ENCODE measurements at regions not wholly inside any gene's neighbourhood (a gene's known extent, or its start where the extent isn't known, plus 50 kb on each side); places are given as distances from the start of the nearest gene placed in this dataset.

GRCh38 chr3:5063724-5064123 is 58.4 kb upstream of the ARL8B start:
- no peak overlapping the region for H2AFZ ChIP-seq (ENCODE audit: low read length)
- CTCF ChIA-PET (ENCODE audit: partially characterized antibody) = interaction anchor here (0.9 to 2.0 kb wide), 5 partner anchors 9 to 352 kb away, joined by 3 to 6 read pairs (median 3); no protein-coding TSS in a partner anchor
- no peak overlapping the region for H2BK5ac ChIP-seq (ENCODE audit: low read depth, low read length)
- H3K4me2 ChIP-seq (ENCODE audit: insufficient read depth in 1 of 2, low read depth in 2 of 2, low read length in 2 of 2) = no peak overlapping the region
- H3K4me1 ChIP-seq (replicated peaks in 1 of 4; ENCODE audit: control insufficient read depth in 3 of 4, insufficient read depth in 4 of 4, low read length in 3 of 4) = no peaks in the 10 kb centered on the region
- H3K27me3 ChIP-seq (replicated peaks in 1 of 4; ENCODE audit: control insufficient read depth in 3 of 4, extremely low read depth in 1 of 4, insufficient read depth in 3 of 4, low read length in 3 of 4) = no peaks in the 10 kb centered on the region; a peak in 1 of 7 replicates
- H3K79me2 ChIP-seq (ENCODE audit: control insufficient read depth in 1 of 2, insufficient read depth in 2 of 2, low read length in 2 of 2) = no peaks in the 10 kb centered on the region
- H2BK15ac ChIP-seq (ENCODE audit: low read length) = no peak overlapping the region
- WGBS, 2 experiments (ENCODE audit: extremely low coverage in 1 of 2, insufficient coverage in 1 of 2, insufficient read length in 1 of 2, insufficient replicate concordance in 2 of 2, low coverage in 1 of 2, low lambda C conversion rate in 2 of 2, missing lambda C conversion rate in 1 of 2) = 90% methylated on average over 6 of the region's 6 CpGs; no CpG with 5 or more reads in 1 of the 2 experiments
- no peak overlapping the region for H3K4me3 ChIP-seq (ENCODE audit: extremely low read depth in 1 of 4, insufficient read depth in 2 of 4, low read depth in 3 of 4, low read length in 4 of 4)
- no peaks in the 10 kb centered on the region for H4K20me1 ChIP-seq (replicated peaks in 1 of 2; ENCODE audit: control insufficient read depth in 1 of 2, insufficient read depth in 2 of 2, low read length in 2 of 2)
- H3K23ac ChIP-seq (ENCODE audit: insufficient read length) = no peak overlapping the region
- no peaks in the 10 kb centered on the region for H3K36me3 ChIP-seq (ENCODE audit: control insufficient read depth in 2 of 4, insufficient read depth in 4 of 4, low read length in 3 of 4)
- H2BK12ac ChIP-seq (ENCODE audit: low read depth, low read length) = no peak overlapping the region
- H4K91ac ChIP-seq (replicated peaks; ENCODE audit: insufficient read length, low read length) = no peak overlapping the region
- no peak overlapping the region for H2BK20ac ChIP-seq (ENCODE audit: low read length)
- no peak overlapping the region for H3K56ac ChIP-seq (replicated peaks; ENCODE audit: insufficient read length, low read depth, low read length)
- H3K9me3 ChIP-seq (ENCODE audit: insufficient read depth in 2 of 2, low read depth in 1 of 2, low read length in 1 of 2) = no peaks in the 10 kb centered on the region
- no peaks in the 10 kb centered on the region for H3K79me1 ChIP-seq (ENCODE audit: low read depth, low read length)
- H2AK5ac ChIP-seq (ENCODE audit: low read depth, low read length) = no peak overlapping the region
- H3K9ac ChIP-seq (replicated peaks in 1 of 4; ENCODE audit: extremely low read depth in 1 of 4, low read depth in 3 of 4, low read length in 3 of 4) = no peak overlapping the region
- H3K14ac ChIP-seq (ENCODE audit: insufficient read length) = no peak overlapping the region
- H3K23me2 ChIP-seq (ENCODE audit: low read depth, low read length) = no peaks in the 10 kb centered on the region
- no peak overlapping the region for H3K27ac ChIP-seq (ENCODE audit: low read depth, low read length)
- H3K4ac ChIP-seq (replicated peaks; ENCODE audit: insufficient read length, low read depth, low read length) = no peak overlapping the region
- H4K8ac ChIP-seq (ENCODE audit: extremely low read depth, insufficient read depth, low read length) = no peak overlapping the region
- no peak for FAIRE-seq
- DNase-seq (ENCODE audit: low read depth in 1 of 2, low spot score in 2 of 2) = no peak
- POLR2A ChIA-PET (ENCODE audit: partially characterized antibody) = no interaction called here
- no peak overlapping the region for H4K5ac ChIP-seq (ENCODE audit: insufficient read length, low read depth, low read length)
- H2BK120ac ChIP-seq (replicated peaks; ENCODE audit: low read depth, low read length) = no peak overlapping the region
- no peak overlapping the region for H3K18ac ChIP-seq (ENCODE audit: extremely low read depth, low read length)
- TF ChIP-seq MAX (IDR thresholded peaks at IDR 0.05) (no peak), CTBP2 (IDR thresholded peaks at IDR 0.05; ENCODE audit: borderline replicate concordance, insufficient read depth, insufficient read length, low read length) (no peak), NANOG (IDR thresholded peaks at IDR 0.05; ENCODE audit: insufficient read depth, low read depth, low read length, poor library complexity, severe bottlenecking) (no peak)

All from H1 (cell line).